ENCODE measurements at regions not wholly inside any gene's neighbourhood (a gene's known extent, or its start where the extent isn't known, plus 50 kb on each side); places are given as distances from the start of the nearest gene placed in this dataset.
A peak's percentile ranks its signal among the peaks of the same experiment; 100 is the strongest.

DNA sequence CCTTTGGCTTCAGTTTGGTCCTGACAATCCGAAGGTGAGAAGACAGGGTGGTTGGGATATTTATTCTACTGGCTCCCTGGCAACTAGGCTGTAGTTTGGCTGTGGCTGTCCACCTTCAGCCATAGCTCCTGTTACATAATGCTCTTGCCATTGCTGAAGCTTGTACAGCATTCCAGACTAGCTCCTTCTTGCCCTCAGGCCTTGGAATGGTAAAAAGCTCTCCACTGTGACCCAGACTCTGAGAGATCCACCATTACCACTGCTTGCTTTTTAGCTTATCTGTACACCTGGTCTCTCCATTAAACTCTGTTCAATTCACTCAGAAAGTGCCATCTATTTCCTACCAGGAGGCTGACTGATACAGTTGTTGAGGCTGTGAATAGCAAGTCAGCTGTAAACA is 231.8 kb upstream of the MON1B start:
- peak; percentile 55 for DNase-seq (ENCODE audit: low read depth)
- H3K4me3 ChIP-seq (ENCODE audit: low read length) = no peak overlapping the region
- TF ChIP-seq, protein P1, sequence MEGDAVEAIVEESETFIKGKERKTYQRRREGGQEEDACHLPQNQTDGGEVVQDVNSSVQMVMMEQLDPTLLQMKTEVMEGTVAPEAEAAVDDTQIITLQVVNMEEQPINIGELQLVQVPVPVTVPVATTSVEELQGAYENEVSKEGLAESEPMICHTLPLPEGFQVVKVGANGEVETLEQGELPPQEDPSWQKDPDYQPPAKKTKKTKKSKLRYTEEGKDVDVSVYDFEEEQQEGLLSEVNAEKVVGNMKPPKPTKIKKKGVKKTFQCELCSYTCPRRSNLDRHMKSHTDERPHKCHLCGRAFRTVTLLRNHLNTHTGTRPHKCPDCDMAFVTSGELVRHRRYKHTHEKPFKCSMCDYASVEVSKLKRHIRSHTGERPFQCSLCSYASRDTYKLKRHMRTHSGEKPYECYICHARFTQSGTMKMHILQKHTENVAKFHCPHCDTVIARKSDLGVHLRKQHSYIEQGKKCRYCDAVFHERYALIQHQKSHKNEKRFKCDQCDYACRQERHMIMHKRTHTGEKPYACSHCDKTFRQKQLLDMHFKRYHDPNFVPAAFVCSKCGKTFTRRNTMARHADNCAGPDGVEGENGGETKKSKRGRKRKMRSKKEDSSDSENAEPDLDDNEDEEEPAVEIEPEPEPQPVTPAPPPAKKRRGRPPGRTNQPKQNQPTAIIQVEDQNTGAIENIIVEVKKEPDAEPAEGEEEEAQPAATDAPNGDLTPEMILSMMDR (IDR thresholded peaks at IDR 0.05; ENCODE audit: insufficient read depth, low read depth, low read length, missing control alignments) = no peak

DNA sequence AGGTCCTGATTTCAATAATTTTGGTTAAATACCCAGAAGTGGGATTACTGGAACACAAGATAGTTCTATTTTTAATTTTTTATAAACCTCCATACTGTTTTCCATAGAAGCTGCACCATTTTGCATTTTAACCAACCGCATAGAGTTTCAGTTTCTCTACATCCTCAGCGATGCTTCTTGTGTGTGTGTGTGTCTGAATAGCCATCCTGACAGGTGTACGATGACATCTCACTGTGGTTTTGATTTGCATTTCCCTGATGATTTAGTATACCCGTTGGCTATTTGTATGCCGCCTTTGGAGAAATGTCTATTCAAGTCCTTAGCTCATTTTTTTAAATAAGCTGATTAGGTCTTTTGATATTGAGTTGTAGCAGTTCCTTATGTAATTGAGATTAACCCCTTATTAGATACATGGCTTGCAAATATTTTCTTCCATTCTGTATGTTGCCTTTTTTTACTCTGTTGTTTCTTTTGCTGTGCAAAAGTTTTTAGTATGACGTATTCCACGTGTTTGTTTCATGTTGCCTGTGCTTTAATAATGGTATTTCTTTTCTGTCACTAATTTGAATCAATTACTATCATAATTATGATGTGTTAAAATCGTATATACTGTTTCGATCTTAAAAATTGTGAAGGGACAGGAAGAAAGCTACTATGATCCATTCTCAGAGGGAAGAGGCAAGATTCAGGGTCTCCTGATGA is 227.2 kb upstream of the MON1B start:
- DNase-seq (ENCODE audit: low read depth) = no peak
- TF ChIP-seq, protein P1 (IDR thresholded peaks at IDR 0.05; ENCODE audit: insufficient read depth, low read depth, low read length, missing control alignments) = no peak
- no peak overlapping the region for H3K4me3 ChIP-seq (ENCODE audit: low read length)

DNA sequence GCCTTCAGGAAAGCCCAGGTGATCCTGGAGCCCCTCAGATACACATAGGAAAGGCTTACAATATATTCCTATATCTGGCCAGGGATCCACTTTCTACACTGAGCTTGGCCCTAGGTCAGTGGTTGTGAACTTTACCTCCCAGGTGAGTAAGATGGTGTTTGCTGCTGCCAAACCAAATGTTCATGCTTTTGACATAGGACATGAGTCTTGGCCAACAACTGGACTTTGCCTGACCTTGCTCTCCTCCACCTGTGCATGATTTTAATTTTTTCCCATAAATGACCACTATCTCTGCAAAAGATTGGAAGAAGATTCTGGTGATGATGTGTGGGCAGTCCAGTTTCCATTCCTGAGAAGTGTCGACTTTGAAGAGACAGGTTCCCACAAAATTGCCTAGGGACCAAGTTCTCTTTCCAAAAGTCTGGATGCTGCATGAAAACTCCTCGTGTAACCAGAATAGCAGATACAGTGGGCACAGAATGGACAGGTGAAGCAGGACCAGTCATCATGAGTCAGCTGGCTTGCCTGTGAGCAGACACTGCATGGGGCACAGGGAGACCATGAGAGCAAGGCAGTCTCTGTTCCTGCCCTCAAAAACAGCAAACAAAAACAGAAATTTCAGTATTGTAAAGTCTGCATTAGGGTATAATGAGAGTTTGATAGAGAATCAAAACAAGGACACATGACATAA is 226.4 kb upstream of the MON1B start:
- peak; percentile 15 for DNase-seq (ENCODE audit: low read depth)
- no peak overlapping the region for H3K4me3 ChIP-seq (ENCODE audit: low read length)
- TF ChIP-seq, protein P1 (IDR thresholded peaks at IDR 0.05; ENCODE audit: insufficient read depth, low read depth, low read length, missing control alignments) = no peak

DNA sequence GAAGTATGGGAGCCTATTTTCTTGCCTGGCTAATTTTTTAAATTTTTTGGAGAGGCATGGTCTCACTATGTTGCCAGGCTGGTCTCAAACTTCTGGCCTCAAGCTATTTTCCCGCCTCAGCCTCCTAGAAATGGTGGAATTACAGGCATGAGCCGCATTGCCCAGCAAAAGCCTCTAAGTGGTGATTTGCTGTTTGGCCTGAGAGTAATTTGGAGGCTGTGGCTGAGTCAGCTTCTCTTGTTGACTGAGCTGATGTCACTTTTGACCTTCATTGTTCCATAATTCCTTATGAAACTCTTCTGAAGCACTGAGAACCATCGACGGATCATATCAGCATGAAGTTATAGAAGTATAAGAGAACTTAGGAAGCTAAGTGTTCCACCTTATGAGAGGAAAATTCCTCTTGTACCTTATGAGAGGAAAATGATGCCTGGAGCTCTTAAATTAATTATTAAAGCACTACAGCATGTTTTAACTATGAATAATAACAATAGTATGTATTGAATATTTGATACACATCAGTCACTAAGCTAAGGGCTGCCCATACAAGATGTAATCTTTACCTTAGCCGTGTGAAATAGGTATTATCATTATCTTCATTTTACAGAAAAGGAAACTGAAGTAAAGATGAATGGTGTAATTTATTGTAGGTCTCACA is 220.8 kb upstream of the MON1B start:
- no peak overlapping the region for H3K4me3 ChIP-seq (ENCODE audit: low read length)
- TF ChIP-seq, protein P1 (IDR thresholded peaks at IDR 0.05; ENCODE audit: insufficient read depth, low read depth, low read length, missing control alignments) = no peak
- DNase-seq (ENCODE audit: low read depth) = peak; percentile 74

DNA sequence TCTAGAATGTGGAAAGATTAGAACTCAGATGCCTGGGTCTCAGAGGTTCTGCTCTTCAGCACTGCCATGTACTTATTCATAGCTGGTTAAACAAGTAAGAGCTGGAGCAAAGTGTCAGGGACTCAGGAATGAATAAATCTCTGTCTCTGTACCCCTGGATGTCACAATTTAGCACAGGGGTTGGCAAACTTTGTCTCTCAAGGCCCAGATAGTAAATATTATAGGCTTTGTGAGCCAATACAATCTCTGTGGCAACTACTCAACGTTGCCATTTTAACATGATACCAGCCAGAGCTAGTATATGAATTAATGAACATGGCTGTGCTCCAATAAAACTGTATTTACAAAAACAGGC is 220.3 kb upstream of the MON1B start:
- TF ChIP-seq, protein P1 (IDR thresholded peaks at IDR 0.05; ENCODE audit: insufficient read depth, low read depth, low read length, missing control alignments) = no peak
- H3K4me3 ChIP-seq (ENCODE audit: low read length) = no peak overlapping the region
- DNase-seq (ENCODE audit: low read depth) = no peak

DNA sequence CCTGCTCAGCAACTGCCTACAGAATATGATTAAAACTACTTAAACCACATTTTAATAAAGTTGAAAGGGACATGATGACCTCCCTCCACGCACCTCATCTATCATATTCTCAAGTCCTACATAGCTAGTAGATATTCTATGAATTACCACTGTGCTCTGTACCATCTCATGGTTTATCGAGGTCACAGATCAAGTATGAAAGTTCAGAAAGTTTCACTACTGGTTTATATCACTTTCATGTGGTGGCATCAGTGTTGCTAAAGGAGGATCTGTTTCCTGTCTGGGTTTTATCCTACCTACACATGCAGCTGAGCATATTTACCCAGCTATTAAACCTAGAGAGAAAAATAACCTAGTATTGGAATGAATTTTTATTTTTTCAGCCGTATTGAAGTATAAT is 214.9 kb upstream of the MON1B start:
- no peak for DNase-seq (ENCODE audit: low read depth)
- TF ChIP-seq, protein P1 (IDR thresholded peaks at IDR 0.05; ENCODE audit: insufficient read depth, low read depth, low read length, missing control alignments) = no peak

More for the DNA sequence above, 214.9 kb upstream of the MON1B start:
- H3K4me3 ChIP-seq (ENCODE audit: low read length) = no peak overlapping the region
